ENCODE measurements at regions not wholly inside any gene's neighbourhood (a gene's known extent, or its start where the extent isn't known, plus 50 kb on each side); places are given as distances from the start of the nearest gene placed in this dataset.

- H3K27me3 ChIP-seq (ENCODE audit: control insufficient read depth, insufficient read depth, low read length): no peaks in the 10 kb centered on the region
- intact Hi-C loops (cut with DNase I): no loop called here
- H3K36me3 ChIP-seq (ENCODE audit: control insufficient read depth in 2 of 3, insufficient read depth in 3 of 3, low read length in 3 of 3): no peaks in the 10 kb centered on the region
- FAIRE-seq: no peak
- H3K27ac ChIP-seq (ENCODE audit: low read depth in 2 of 2, low read length in 2 of 2): no peak overlapping the region
- DNase-seq: no peak
- H3K4me3 ChIP-seq (ENCODE audit: low read length in 3 of 3): no peak overlapping the region
- H3K4me1 ChIP-seq (ENCODE audit: control insufficient read depth in 2 of 3, insufficient read depth in 2 of 3, low read depth in 1 of 3, low read length in 3 of 3): no peaks in the 10 kb centered on the region
- no peaks in the 10 kb centered on the region for H3K9me3 ChIP-seq (ENCODE audit: control insufficient read depth in 2 of 3, insufficient read depth in 1 of 3, low read length in 3 of 3)
- TF ChIP-seq CTCF (IDR thresholded peaks at IDR 0.05; ENCODE audit: borderline replicate concordance, extremely low read depth, insufficient read depth): no peak
- no peak overlapping the region for H3K9ac ChIP-seq (ENCODE audit: low read length in 3 of 3)
Observed at GRCh38 chr7:94160719-94161435, 156.7 kb upstream of the BET1 start.

- Histone ChIP-seq H3K4me1 (ENCODE audit: control insufficient read depth in 2 of 3, insufficient read depth in 2 of 3, low read depth in 1 of 3, low read length in 3 of 3) (no peaks in the 10 kb centered on the region), H3K36me3 (ENCODE audit: control insufficient read depth in 2 of 3, insufficient read depth in 3 of 3, low read length in 3 of 3) (no peaks in the 10 kb centered on the region), H3K9me3 (ENCODE audit: control insufficient read depth in 2 of 3, insufficient read depth in 1 of 3, low read length in 3 of 3) (no peaks in the 10 kb centered on the region), H3K9ac (ENCODE audit: low read length in 3 of 3) (no peak overlapping the region), H3K4me3 (ENCODE audit: low read length in 3 of 3) (no peak overlapping the region), H3K27me3 (ENCODE audit: control insufficient read depth, insufficient read depth, low read length) (no peaks in the 10 kb centered on the region), H3K27ac (ENCODE audit: low read depth in 2 of 2, low read length in 2 of 2) (no peak overlapping the region)
- intact Hi-C loops (cut with DNase I): no loop called here
- no peak for TF ChIP-seq CTCF (IDR thresholded peaks at IDR 0.05; ENCODE audit: borderline replicate concordance, extremely low read depth, insufficient read depth)
- FAIRE-seq: no peak
- DNase-seq: no peak
Observed at GRCh38 chr7:94161476-94161875, 157.3 kb upstream of the BET1 start.

GRCh38 chr7:94169682-94170081 is 165.5 kb upstream of the BET1 start:
- Histone ChIP-seq H3K4me3 (ENCODE audit: low read length in 3 of 3) (no peak overlapping the region), H3K9me3 (ENCODE audit: control insufficient read depth in 2 of 3, insufficient read depth in 1 of 3, low read length in 3 of 3) (no peaks in the 10 kb centered on the region), H3K9ac (ENCODE audit: low read length in 3 of 3) (no peak overlapping the region), H3K36me3 (ENCODE audit: control insufficient read depth in 2 of 3, insufficient read depth in 3 of 3, low read length in 3 of 3) (no peaks in the 10 kb centered on the region), H3K27ac (ENCODE audit: low read depth in 2 of 2, low read length in 2 of 2) (no peak overlapping the region), H3K27me3 (ENCODE audit: control insufficient read depth, insufficient read depth, low read length) (no peaks in the 10 kb centered on the region), H3K4me1 (ENCODE audit: control insufficient read depth in 2 of 3, insufficient read depth in 2 of 3, low read depth in 1 of 3, low read length in 3 of 3) (no peaks in the 10 kb centered on the region)
- intact Hi-C loops (cut with DNase I): no loop called here
- FAIRE-seq (no peak), DNase-seq (no peak)
- no peak for TF ChIP-seq CTCF (IDR thresholded peaks at IDR 0.05; ENCODE audit: borderline replicate concordance, extremely low read depth, insufficient read depth)

- no peaks in the 10 kb centered on the region for H3K36me3 ChIP-seq (ENCODE audit: control insufficient read depth in 2 of 3, insufficient read depth in 3 of 3, low read length in 3 of 3)
- intact Hi-C loops (cut with DNase I): no loop called here
- no peak overlapping the region for H3K4me3 ChIP-seq (ENCODE audit: low read length in 3 of 3)
- H3K27ac ChIP-seq (ENCODE audit: low read depth in 2 of 2, low read length in 2 of 2): no peak overlapping the region
- no peak overlapping the region for H3K9ac ChIP-seq (ENCODE audit: low read length in 3 of 3)
- no peaks in the 10 kb centered on the region for H3K27me3 ChIP-seq (ENCODE audit: control insufficient read depth, insufficient read depth, low read length)
- no peaks in the 10 kb centered on the region for H3K9me3 ChIP-seq (ENCODE audit: control insufficient read depth in 2 of 3, insufficient read depth in 1 of 3, low read length in 3 of 3)
- no peak for DNase-seq
- TF ChIP-seq CTCF (IDR thresholded peaks at IDR 0.05; ENCODE audit: borderline replicate concordance, extremely low read depth, insufficient read depth): no peak
- FAIRE-seq: no peak
- no peaks in the 10 kb centered on the region for H3K4me1 ChIP-seq (ENCODE audit: control insufficient read depth in 2 of 3, insufficient read depth in 2 of 3, low read depth in 1 of 3, low read length in 3 of 3)
Observed at GRCh38 chr7:94170836-94171235, 166.7 kb upstream of the BET1 start.
